Ishikawa (cell line): ENCODE measurements at regions not wholly inside any gene's neighbourhood (a gene's known extent, or its start where the extent isn't known, plus 50 kb on each side); places are given as distances from the start of the nearest gene placed in this dataset.

ENCODE experiments used
- CREB1 ChIP-seq: IDR thresholded peaks from 2 replicates; pipeline ENCODE4 v1.6.1; 2012; ENCODE audit warnings: low read depth
- TAF1 ChIP-seq: IDR thresholded peaks from 2 replicates; pipeline ENCODE4 v1.6.1; 2012; ENCODE audit warnings: low read depth, mild to moderate bottlenecking

GRCh38 chr18:41665210-41665609 is 289.8 kb upstream of the PIK3C3 start:
- TF ChIP-seq TAF1, result no peak
- TF ChIP-seq CREB1, result no peak
